Renal cortical epithelial cell (primary cell): ENCODE measurements at regions not wholly inside any gene's neighbourhood (a gene's known extent, or its start where the extent isn't known, plus 50 kb on each side); places are given as distances from the start of the nearest gene placed in this dataset.

Experiments used
- DNase-seq: peaks from one replicate; pipeline ENCODE4 v3.0.0-alpha.2; 2011; ENCODE audit warnings: low read depth

- DNase-seq = no peak
These were observed 484.8 kb upstream of the GRIA1 start for GRCh38 chr5:153005711-153006110.

DNA sequence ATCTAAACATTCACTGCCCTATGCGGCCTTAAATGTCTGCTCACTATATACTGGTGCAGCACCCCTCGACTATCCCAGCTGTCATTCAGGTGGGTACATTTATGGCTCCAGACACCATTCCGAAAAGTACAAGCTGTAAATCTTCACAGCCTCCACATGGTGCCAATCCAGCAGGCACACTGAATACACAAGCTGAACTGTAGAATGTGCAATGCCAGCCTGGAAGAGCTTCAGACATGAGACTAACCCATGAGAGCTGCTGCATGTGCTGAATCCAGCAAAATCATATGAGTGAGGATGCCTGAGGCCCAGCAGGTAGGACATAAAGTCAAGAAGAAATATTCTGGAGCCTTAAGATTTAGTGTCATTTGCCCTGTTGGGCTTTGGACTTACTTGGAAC lies 483.8 kb upstream of the GRIA1 start:
- no peak for DNase-seq

DNA sequence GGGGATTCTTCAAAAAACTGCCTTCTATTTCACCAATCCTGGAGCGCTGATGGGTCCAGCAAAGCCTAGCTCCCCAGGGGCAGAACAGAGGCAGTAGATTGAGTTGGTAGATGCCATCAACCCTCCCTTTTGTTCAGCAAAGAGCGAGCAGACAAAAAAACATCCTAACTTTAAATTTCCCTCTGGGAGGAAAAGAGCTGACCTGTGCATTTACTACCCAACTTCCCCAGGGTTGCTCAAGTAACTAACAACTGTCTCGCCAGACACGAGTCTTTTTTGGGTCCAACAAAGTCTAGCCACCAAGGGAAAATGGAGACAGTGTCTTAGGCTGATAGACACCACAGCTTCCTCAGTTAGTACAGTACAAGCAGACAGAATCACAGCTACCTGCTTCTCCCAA lies 476.3 kb upstream of the GRIA1 start:
- no peak for DNase-seq

DNA sequence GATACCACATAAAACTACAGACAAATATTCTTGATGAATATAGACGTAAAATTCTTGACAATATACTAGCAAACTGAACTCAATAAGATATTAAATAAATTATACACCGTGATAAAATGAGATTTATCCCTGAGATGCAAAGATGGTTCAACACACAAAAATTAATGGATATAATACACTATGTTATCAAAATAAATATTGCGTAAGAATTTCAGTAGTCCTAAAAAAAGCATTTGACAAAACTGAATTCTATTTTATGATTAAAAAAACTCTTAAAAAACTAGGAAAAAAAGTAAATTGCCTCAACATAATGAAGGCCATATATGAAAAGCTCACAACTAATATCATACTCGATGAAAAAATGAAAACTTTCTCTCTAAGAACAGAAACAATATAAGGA lies 472.3 kb upstream of the GRIA1 start:
- DNase-seq = no peak

GRCh38 chr5:153030755-153031725 lies 459.4 kb upstream of the GRIA1 start:
- no peak for DNase-seq

GRCh38 chr5:153039501-153039900 lies 451.0 kb upstream of the GRIA1 start:
- DNase-seq = no peak

- DNase-seq = peak; percentile 19
These were observed 446.6 kb upstream of the GRIA1 start for GRCh38 chr5:153043886-153044285.

- no peak for DNase-seq
These were observed 439.8 kb upstream of the GRIA1 start for GRCh38 chr5:153050496-153051179.

DNA sequence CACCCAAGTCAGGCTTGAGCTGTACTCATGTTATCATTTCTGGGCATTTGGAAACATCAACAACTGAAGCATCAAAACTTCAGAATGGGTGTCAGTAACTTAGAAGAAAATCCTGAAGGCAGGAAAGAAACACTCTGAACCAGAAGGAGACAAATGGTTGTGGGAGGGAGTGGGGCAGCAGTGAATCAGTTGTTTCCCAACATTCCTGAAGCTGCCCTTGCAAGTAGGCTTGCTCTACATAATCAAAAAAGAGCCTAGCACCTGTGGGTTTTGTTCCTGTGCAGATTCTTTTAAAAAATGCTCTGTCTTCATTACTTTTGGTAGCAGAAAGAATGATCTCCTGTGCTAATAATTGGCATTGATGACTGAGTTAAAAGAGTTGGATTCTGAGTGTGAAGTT lies 424.2 kb upstream of the GRIA1 start:
- no peak for DNase-seq

DNA sequence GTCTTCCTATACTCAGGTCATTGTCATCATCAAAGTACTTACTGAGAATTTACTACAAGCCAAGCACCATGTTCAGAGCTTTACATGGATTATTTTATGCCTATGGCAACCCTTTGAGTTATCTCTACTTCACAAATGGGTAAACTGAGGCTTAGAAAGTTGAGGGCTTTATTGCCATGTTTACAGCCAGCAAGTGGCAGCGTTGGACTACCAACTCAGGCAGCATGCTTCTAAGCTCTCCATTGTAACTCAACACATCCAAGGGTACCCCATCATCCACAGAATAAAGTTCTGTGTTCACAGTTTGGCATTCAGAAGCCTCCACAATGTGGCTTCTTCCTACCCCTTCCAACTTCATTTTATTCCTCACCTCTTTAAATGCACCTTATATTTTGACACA lies 422.6 kb upstream of the GRIA1 start:
- no peak for DNase-seq

GRCh38 chr5:153079396-153079795 lies 411.1 kb upstream of the GRIA1 start:
- no peak for DNase-seq

- DNase-seq = no peak
These were observed 409.5 kb upstream of the GRIA1 start for GRCh38 chr5:153080940-153081339.

GRCh38 chr5:153081385-153081784 lies 409.1 kb upstream of the GRIA1 start:
- no peak for DNase-seq

DNA sequence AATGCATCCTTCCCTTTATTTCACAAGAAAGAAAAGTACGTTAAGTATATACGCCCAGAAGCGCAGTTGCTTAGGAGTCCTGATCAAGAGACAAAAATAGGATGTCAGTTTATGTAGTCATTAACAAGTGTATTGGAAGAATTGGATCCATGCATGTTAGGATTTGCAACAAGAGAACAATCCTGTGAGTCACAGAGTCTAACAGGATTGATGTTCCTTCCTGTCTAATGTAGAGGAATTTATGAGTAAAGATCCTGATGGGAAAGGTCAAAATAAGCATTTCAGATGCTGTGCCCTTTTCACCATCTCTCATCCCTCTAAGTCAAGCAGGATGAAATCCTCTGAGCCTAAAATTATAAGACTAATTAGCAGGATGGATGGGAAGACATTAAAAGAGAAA lies 406.0 kb upstream of the GRIA1 start:
- DNase-seq = no peak

- DNase-seq = peak; percentile 3
These were observed 404.0 kb upstream of the GRIA1 start for GRCh38 chr5:153086486-153086885.

DNA sequence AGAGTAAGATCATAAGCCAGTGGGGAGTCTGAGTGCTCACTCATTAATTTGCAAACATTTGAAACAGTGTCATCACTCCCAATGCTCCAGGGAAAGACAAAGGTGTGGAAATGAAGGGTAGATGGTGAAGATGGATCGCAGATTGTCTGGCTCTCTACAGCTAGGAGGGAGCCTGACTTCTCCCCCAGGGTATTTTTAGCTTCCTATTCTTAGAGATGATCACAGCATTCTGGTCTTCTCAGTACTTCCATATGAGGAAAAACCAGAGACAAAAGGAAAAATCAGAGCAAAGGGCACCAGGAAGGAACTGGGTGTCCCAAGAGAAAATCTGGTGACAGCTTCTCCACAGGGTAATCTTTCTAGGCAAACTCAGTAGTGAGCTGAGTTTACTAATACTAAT lies 401.9 kb upstream of the GRIA1 start:
- no peak for DNase-seq

- DNase-seq = no peak
These were observed 396.1 kb upstream of the GRIA1 start for GRCh38 chr5:153094333-153094732.

GRCh38 chr5:153096381-153096780 lies 394.1 kb upstream of the GRIA1 start:
- DNase-seq = no peak

DNA sequence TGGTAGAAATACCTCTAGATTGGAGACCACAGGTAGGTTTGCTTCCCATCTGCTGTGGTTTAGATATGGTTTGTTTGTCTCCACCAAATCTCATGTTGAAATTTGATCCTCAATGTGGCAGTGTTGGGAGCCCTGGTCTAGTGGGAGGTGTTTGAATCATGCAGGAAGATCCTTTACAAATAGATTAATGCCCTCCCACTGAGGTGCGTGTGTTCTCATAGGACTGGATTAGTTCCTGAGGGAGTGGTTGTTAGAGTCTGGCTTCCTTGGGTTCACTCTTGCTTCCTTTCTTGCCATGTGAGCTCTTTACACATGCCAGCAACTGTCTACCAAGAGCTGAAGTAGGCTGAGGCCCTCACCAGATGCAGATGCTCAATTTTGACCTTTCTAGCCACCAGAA lies 391.1 kb upstream of the GRIA1 start:
- no peak for DNase-seq

DNA sequence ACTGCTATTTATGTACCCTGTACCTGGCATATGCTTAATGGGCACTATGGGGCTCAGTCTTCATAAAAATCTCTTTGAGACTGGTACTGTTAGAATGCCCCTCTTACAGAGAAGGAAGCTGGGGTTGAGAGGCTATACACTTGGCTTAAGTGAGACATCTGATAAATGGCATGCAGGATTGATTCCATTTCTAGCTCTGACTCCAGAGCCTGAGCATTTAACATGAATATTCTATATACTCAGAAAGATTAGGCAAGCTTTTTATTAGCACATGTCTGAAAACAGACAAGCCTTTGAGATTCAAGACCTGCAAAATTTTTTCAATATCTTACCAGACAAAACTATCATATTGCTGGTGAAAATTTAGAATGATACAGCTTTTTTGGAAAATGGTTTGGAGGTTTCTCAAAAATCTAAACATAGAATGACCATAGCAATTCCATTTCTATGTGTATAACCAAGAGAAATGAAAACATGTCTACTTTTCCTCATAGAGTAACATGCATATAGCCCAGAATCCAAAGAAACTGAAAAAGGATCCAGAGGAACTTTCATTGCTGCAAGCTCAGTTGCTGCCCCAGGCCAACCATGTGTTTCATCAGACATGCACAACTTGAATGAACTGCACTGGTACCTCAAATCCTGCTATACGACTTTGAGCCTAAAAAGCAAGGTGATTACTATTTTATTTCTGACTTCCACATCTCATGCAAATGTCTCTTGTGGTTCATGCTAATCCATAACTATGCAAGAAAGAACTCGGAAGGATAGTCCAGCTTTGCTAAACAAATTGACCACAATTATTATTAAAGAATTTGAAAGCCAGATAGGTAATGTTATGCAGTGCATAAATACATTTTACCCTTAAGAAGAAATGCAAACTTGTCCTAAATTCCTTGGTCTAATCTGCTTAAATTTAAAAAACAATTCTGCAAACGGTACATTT lies 389.0 kb upstream of the GRIA1 start:
- DNase-seq = no peak

DNA sequence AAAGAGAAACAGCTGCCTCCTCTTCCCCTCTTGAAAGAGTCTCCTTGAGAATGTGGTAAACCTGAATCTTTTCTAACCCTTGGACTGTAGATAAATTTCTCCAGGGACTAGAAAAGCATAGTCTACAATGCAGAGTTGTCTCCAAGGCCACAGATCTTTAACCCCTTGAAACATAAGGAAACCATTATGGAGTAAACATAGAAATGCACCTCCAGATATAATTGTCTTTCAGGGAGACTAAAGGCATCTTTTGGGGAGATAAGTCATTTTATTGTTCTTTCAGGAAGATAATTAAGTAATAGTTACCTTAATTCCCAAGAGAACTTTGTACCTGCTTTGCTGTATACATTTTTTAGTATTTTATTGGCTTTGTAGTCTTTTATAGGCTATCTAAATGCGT lies 373.6 kb upstream of the GRIA1 start:
- no peak for DNase-seq

GRCh38 chr5:153118018-153118417 lies 372.5 kb upstream of the GRIA1 start:
- DNase-seq = no peak
